ENCODE measurements at regions not wholly inside any gene's neighbourhood (a gene's known extent, or its start where the extent isn't known, plus 50 kb on each side); places are given as distances from the start of the nearest gene placed in this dataset.

- no peak for TF ChIP-seq CTCF (IDR thresholded peaks at IDR 0.05; ENCODE audit: low read length)
- TF ChIP-seq EZH2phosphoT487 (IDR thresholded peaks at IDR 0.05; ENCODE audit: low read length) = no peak
- no peak for TF ChIP-seq EZH2 (optimal IDR thresholded peaks at IDR 0.05; ENCODE audit: low read depth, low read length)
Measured at GRCh38 chr2:240329116-240329665, 106.3 kb upstream of the GPC1 start.
